ENCODE measurements at regions not wholly inside any gene's neighbourhood (a gene's known extent, or its start where the extent isn't known, plus 50 kb on each side); places are given as distances from the start of the nearest gene placed in this dataset.

- DNase-seq, result no peak
Measured at GRCh38 chr1:227449741-227450441, 113.5 kb upstream of the ZNF678 start.

GRCh38 chr1:227449051-227449450, 114.3 kb upstream of the ZNF678 start:
- peak; percentile 67 for DNase-seq

- DNase-seq, result peak; percentile 59
Measured at GRCh38 chr1:227447531-227447990, 115.8 kb upstream of the ZNF678 start.

DNA sequence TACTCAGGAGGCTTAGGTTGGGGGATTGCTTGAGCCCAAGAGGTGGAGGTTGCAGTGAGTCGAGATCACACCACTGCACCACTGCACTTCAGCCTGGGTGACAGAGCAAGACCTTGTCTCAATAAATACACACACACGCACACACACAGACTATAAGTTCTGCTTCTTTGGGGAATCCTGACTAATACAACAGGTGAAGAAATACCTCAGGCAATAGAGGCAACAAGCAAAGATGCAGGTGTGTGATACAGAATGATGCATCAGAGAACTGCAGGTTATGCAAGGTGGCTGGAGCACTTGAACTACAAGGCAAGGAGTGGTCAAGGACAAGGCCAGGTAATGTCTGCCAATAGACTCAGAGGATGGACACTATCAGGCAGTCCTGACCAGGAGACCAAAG, 117.6 kb upstream of the ZNF678 start:
- no peak for DNase-seq

DNA sequence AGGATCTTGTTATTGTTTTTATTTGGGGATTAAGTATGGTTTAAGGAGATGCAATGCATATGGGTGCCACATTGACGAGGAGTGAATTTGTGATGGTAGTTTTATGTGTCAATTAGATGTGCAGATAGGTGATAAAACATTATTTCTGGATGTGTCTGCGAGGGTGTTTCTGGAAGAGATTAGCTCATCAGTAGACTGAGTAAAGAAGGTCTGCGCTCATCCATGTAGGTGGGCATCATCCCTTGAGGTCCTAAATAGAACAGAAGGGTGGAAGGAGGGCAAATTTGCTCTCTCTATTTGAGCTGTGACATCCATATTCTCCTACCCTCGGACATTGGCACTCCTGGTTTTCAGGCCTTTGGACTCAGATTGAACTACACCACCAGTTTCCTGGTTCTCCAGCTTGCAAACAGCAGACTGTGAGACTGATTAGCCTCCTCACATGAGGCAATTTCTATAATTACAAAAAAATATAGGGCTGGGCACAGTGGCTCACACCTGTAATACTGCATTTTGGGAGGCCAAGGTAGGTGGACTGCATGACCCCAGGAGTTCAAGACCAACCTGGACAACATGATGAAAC, 118.2 kb upstream of the ZNF678 start:
- no peak for DNase-seq

- DNase-seq, result no peak
Measured at GRCh38 chr1:227440182-227440581, 121.9 kb upstream of the CDC42BPA start.

DNA sequence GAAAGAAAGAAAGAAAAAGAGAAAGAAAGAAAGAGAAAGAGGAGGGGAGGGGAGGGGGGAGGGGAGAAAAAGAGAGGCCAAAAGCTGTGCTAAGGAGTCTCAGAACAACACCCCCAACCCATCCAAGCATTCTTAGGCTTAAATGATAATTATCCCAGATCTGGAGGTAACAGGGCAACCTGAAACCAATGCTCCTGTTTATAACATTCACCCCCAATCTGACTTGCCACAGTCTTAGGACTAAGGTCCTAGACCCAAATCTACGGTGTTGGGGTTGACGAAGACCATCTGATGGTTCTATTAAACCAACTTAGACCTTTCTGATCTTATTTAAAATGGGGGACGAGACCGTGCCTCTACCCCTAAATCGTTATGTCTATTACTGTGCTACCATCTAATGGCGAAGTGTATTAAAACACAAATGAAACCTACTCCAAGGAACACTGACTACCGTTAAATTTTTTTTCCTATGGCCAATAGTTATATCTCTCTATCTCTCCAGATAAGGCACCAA, 119.3 kb upstream of the CDC42BPA start:
- peak; percentile 80 for DNase-seq

- no peak for DNase-seq
Measured at GRCh38 chr1:227434808-227435444, 116.6 kb upstream of the CDC42BPA start.

- no peak for DNase-seq
Measured at GRCh38 chr1:227433663-227434341, 115.5 kb upstream of the CDC42BPA start.

DNA sequence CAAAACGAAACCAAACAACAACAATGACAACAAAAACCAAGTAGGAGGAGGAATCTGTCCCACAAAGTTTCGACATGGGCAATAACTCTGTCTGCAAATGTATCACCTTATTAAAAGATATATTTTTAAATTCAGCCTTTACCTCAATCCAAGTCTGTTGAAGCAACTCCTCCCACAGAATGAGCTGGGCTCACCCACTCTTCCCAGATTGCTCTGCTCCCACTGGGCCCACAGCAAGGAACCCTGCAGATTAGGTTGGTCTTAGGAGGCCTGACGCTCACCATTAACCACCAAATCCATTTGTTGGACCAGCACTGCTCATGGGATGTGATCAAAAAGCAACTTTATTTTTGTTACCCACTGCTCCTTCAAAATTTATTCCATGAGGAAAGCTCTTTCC, 114.7 kb upstream of the CDC42BPA start:
- DNase-seq, result no peak

- no peak for DNase-seq
Measured at GRCh38 chr1:227432181-227432535, 113.9 kb upstream of the CDC42BPA start.

GRCh38 chr1:227429447-227430359, 111.4 kb upstream of the CDC42BPA start:
- DNase-seq, result peak; percentile 86

- DNase-seq, result no peak
Measured at GRCh38 chr1:227428803-227429202, 110.5 kb upstream of the CDC42BPA start.

DNA sequence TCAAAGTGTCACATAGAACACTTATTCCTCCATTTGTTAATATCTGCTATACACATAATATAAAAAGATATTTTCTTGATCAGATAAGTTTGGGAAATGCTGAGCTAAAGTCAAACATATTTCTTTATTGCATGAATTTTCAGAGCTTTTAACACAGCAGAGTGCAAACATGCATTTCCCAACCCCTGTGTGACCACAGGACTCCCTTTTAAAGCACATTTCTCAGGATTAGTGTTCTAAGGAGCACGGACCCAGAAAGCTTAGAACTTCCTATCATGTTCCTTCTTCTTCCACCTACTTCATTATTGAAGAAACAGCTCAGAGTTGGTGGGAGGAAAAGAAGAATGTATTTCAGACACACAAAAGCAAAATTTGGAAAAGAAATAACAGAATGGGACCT, 109.1 kb upstream of the CDC42BPA start:
- DNase-seq, result no peak

DNA sequence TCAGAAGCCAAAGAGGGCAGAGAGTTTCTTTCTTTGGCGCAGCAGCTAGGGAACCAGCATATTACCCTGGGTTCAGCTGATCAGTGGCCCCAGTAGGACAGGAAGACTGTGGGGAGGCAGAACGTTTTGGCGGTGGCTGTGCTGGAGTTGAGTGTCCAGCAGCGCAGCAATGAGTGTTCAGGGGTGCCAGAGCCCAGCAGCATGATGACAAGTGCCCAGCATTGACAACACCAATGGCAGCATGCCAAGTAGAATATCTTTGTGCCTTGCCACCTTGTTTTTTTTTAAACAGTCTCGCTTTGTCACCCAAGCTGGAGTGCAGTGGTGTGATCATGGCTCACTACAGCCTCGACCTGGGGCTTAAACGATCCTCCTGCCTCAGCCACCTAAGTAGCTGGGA, 106.7 kb upstream of the CDC42BPA start:
- DNase-seq, result no peak

DNA sequence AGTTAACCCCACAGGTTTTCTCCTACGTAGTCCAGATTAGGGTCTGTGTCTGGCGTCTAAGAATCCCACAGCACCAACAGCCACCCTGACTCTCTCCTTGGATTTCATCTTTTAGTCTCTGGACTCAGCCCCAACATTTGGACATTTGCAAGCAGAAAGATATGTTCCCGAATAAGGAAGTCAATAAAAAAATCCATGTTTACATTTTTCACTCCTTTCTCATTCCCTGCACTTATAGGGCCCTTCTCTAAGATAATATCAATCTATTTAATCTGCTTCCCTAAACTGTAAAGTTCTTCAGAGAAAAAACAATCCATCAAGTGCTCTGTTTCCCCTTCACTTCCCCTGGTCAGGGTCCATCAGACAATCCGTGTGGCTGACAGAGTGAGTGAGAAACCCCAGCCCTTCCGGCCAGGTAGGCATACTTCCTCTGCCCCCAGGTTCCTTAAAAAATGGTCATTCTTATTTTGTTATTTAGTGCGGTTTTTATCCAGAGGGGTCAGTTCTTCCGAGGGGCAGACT, 105.9 kb upstream of the CDC42BPA start:
- DNase-seq, result no peak

DNA sequence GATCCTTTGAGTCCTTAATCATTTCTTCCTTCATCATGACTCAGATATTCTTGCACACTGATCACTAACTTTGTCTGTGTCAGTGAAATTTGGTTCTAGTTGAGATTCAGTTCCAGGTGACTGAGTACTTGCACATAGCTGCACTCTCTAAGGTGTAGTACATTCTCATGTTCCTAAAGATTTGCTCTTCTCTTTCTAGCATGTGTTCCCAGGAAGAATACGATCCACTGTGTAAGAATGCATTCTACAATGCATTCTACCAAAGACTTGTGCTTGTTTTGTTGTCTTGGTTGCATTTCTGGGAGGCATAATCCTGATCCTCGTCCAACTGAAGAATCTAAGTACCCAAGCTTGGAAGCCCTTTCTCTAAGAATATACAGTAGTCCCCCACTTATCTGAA, 104.3 kb upstream of the CDC42BPA start:
- DNase-seq, result no peak

- no peak for DNase-seq
Measured at GRCh38 chr1:227420147-227420546, 101.9 kb upstream of the CDC42BPA start.

GRCh38 chr1:227417756-227418480, 99.6 kb upstream of the CDC42BPA start:
- DNase-seq, result no peak

DNA sequence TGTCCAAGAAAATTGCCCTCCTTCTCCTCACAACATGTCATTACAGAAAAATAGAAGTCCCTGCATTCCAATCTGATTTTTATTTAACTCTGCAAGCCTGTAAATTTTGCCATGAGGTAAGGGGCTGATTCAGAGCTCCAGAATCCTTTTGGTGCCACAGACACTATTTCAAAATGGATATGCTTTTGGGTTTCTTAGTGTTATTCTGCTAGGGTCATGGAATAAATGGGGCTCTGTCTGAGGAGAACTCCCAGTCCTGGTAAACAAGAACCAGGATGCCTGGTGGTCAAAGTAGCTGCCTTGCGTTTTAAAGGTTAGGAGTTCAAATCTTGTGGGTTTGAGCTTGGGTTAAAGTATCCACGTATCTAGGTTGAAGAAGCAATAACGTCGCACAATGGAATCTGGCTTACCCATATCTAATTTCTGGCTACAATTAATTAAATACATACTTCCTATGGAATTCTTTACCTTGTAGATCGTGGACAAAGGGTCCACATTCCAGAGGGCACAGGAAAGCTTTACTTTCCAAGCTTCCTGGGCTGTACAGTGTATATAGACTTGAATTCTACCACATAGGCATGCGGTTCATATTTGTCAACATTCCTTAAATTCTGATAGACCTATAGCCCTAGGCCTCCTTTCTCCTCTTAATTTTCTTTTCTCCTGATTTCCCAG, 98.0 kb upstream of the CDC42BPA start:
- no peak for DNase-seq
